Retinal pigment epithelial cell (primary cell): ENCODE measurements at regions not wholly inside any gene's neighbourhood (a gene's known extent, or its start where the extent isn't known, plus 50 kb on each side); places are given as distances from the start of the nearest gene placed in this dataset.

ENCODE experiments used
- DNase-seq: peaks from one replicate; pipeline ENCODE4 v3.0.0-alpha.2; 2010; ENCODE audit warnings: low read depth
- H3K4me3 ChIP-seq: 2 replicates; pipeline ENCODE4 v1.5.1; 2011; ENCODE audit warnings: mild to moderate bottlenecking, low read length, control low read depth, moderate library complexity
- CTCF ChIP-seq: conservative IDR thresholded peaks from 2 replicates; pipeline ENCODE4 v1.5.1; 2011; ENCODE audit warnings: low read depth, low read length, control low read depth, inconsistent platforms

- no peak overlapping the region for H3K4me3 ChIP-seq
- no peak for DNase-seq
- TF ChIP-seq CTCF: no peak
Measured at GRCh38 chr5:68429510-68429909, 214.0 kb downstream of the PIK3R1 start.

GRCh38 chr5:68430279-68430678 lies 214.7 kb downstream of the PIK3R1 start:
- H3K4me3 ChIP-seq: no peak overlapping the region
- TF ChIP-seq CTCF: no peak
- DNase-seq: no peak

- peak; percentile 27 for DNase-seq
- no peak for TF ChIP-seq CTCF
Measured at GRCh38 chr5:68431186-68431585, 215.6 kb downstream of the PIK3R1 start.

GRCh38 chr5:68431601-68432337 lies 216.2 kb downstream of the PIK3R1 start:
- no peak for TF ChIP-seq CTCF
- no peak for DNase-seq
- H3K4me3 ChIP-seq: no peak overlapping the region

More at GRCh38 chr5:68431186-68431585, 215.6 kb downstream of the PIK3R1 start:
- no peak overlapping the region for H3K4me3 ChIP-seq

GRCh38 chr5:68432682-68433081 lies 217.1 kb downstream of the PIK3R1 start:
- no peak overlapping the region for H3K4me3 ChIP-seq
- no peak for TF ChIP-seq CTCF
- DNase-seq: no peak

- no peak for DNase-seq
- H3K4me3 ChIP-seq: no peak overlapping the region
- TF ChIP-seq CTCF: no peak
Measured at GRCh38 chr5:68433526-68433922, 218.0 kb downstream of the PIK3R1 start.
